ENCODE measurements at regions not wholly inside any gene's neighbourhood (a gene's known extent, or its start where the extent isn't known, plus 50 kb on each side); places are given as distances from the start of the nearest gene placed in this dataset.

- TF ChIP-seq CTCF (IDR thresholded peaks at IDR 0.05; ENCODE audit: low read depth, low read length, missing control alignments) = no peak
- in situ Hi-C loops (cut with HindIII; ENCODE audit: low pct_ligation_motif_present, low sequenced_read_pairs) = no loop called here
These were observed 249.9 kb downstream of the SKAP2 start for GRCh38 chr7:26614503-26614902.

GRCh38 chr7:26616235-26616634 lies 248.2 kb downstream of the SKAP2 start:
- TF ChIP-seq CTCF (IDR thresholded peaks at IDR 0.05; ENCODE audit: low read depth, low read length, missing control alignments) = no peak
- no peaks in the 10 kb centered on the region for H3K36me3 ChIP-seq (replicated peaks)
- DNase-seq = no peak
- no peaks in the 10 kb centered on the region for H3K27me3 ChIP-seq (replicated peaks)
- no peak overlapping the region for H3K27ac ChIP-seq
- in situ Hi-C loops (cut with HindIII; ENCODE audit: low pct_ligation_motif_present, low sequenced_read_pairs) = no loop called here
- no peak overlapping the region for H3K4me3 ChIP-seq (ENCODE audit: low read depth, low read length)

More at GRCh38 chr7:26614503-26614902, 249.9 kb downstream of the SKAP2 start:
- DNase-seq = no peak
- Histone ChIP-seq H3K27me3 (replicated peaks) (no peaks in the 10 kb centered on the region), H3K4me3 (ENCODE audit: low read depth, low read length) (no peak overlapping the region), H3K36me3 (replicated peaks) (no peaks in the 10 kb centered on the region), H3K27ac (no peak overlapping the region)

- Histone ChIP-seq H3K4me3 (ENCODE audit: low read depth, low read length) (no peak overlapping the region), H3K27me3 (replicated peaks) (no peaks in the 10 kb centered on the region), H3K27ac (no peak overlapping the region), H3K36me3 (replicated peaks) (no peaks in the 10 kb centered on the region)
- DNase-seq = no peak
- in situ Hi-C loops (cut with HindIII; ENCODE audit: low pct_ligation_motif_present, low sequenced_read_pairs) = no loop called here
- TF ChIP-seq CTCF (IDR thresholded peaks at IDR 0.05; ENCODE audit: low read depth, low read length, missing control alignments) = no peak
These were observed 247.3 kb downstream of the SKAP2 start for GRCh38 chr7:26617066-26617465.
